T-cell (primary cell): ENCODE measurements at regions not wholly inside any gene's neighbourhood (a gene's known extent, or its start where the extent isn't known, plus 50 kb on each side); places are given as distances from the start of the nearest gene placed in this dataset.
A peak's percentile ranks its signal among the peaks of the same experiment; 100 is the strongest.

Experiments used
- ATAC-seq, 4 experiments: fragments of 200-7000 bp in 3 of 4; fragments of 150-1000 bp in 1 of 4; cut with Tn5 transposase; replicated peaks in 1 of 4; 1 replicate in 3 of 4; 2 replicates in 1 of 4; pipeline ENCODE4 v1.10.0; 2021; ENCODE audit warnings: moderate library complexity in 3 of 4, mild to moderate bottlenecking in 2 of 4, moderate number of reproducible peaks in 1 of 4
- CTCF ChIA-PET, 2 donors: fragments of 300-600 bp; sonication (Branson Sonifier 250); formaldehyde crosslinking; loops; one replicate each; lab custom pipeline; 2022; ENCODE audit warnings: antibody characterized with exemption in 2 of 2; lab: Charles Lee
- POLR2A ChIA-PET, 2 donors: fragments of 300-600 bp; sonication (Branson Sonifier 250); formaldehyde crosslinking; loops; one replicate each; lab custom pipeline; 2022; ENCODE audit warnings: antibody characterized with exemption in 2 of 2; lab: Charles Lee
- DNase-seq, 35 experiments: peaks; one replicate each; pipeline versions ENCODE4 v3.0.0 to v3.0.0-alpha.2; 2013 to 2023
- H3K27ac ChIP-seq: one replicate; pipeline ENCODE4 v1.5.1; 2013; ENCODE audit warnings: low read length
- H3K27me3 ChIP-seq, 2 experiments: replicated peaks in 1 of 2; 1 replicate in 1 of 2; 2 replicates in 1 of 2; pipeline versions ENCODE4 v1.6.1 to v1.7.0; 2013; ENCODE audit warnings: low read length in 1 of 2, mixed read lengths in 1 of 2; ENCODE audit not compliant: control insufficient read depth in 2 of 2, insufficient read depth in 2 of 2; ENCODE audit errors: extremely low read depth in 1 of 2
- H3K36me3 ChIP-seq, 2 donors: 1 replicate in 1 of 2; 2 replicates in 1 of 2; pipeline versions ENCODE4 v1.6.1 to v1.7.0; 2013; ENCODE audit warnings: low read length in 1 of 2; ENCODE audit not compliant: control insufficient read depth in 2 of 2, insufficient read depth in 1 of 2; ENCODE audit errors: extremely low read depth in 1 of 2
- H3K4me1 ChIP-seq, 2 experiments: 1 replicate in 1 of 2; 2 replicates in 1 of 2; pipeline versions ENCODE4 v1.6.1 to v1.7.0; 2013; ENCODE audit warnings: low read length in 2 of 2, mixed read lengths in 1 of 2; ENCODE audit not compliant: insufficient read depth in 2 of 2, control insufficient read depth in 1 of 2; ENCODE audit errors: extremely low read depth in 1 of 2
- H3K4me3 ChIP-seq, 2 donors: 1 replicate in 1 of 2; 2 replicates in 1 of 2; pipeline versions ENCODE4 v1.5.1 to v1.7.0; 2013; ENCODE audit warnings: mild to moderate bottlenecking in 2 of 2, low read length in 1 of 2, moderate library complexity in 1 of 2; ENCODE audit not compliant: control insufficient read depth in 1 of 2; ENCODE audit errors: extremely low read depth in 1 of 2
- H3K9me3 ChIP-seq: 2 replicates; pipeline ENCODE4 v1.7.0; 2013
- H3K27ac Mint-ChIP-seq, 2 donors: one replicate each; pipeline ENCODE4 v1.8.0; 2020 to 2021; ENCODE audit warnings: mild to moderate bottlenecking in 2 of 2, mixed read lengths in 2 of 2
- H3K27me3 Mint-ChIP-seq, 2 donors: one replicate each; pipeline ENCODE4 v1.8.0; 2021 to 2022; ENCODE audit warnings: mixed read lengths in 2 of 2
- H3K36me3 Mint-ChIP-seq: one replicate; pipeline ENCODE4 v1.8.0; 2021; ENCODE audit warnings: mixed read lengths
- H3K4me1 Mint-ChIP-seq, 3 donors: one replicate each; pipeline ENCODE4 v1.8.0; 2020 to 2022; ENCODE audit warnings: mixed read lengths in 3 of 3, mild to moderate bottlenecking in 1 of 3
- H3K4me3 Mint-ChIP-seq, 3 donors: one replicate each; pipeline ENCODE4 v1.8.0; 2020 to 2022; ENCODE audit warnings: mild to moderate bottlenecking in 3 of 3, mixed read lengths in 3 of 3, moderate library complexity in 3 of 3
- H3K9me3 Mint-ChIP-seq, 3 donors: one replicate each; pipeline ENCODE4 v1.8.0; 2020 to 2022; ENCODE audit warnings: mixed read lengths in 3 of 3
- WGBS: methylation state at CpG from one replicate; pipeline ENCODE4 v1.1.5; 2013; ENCODE audit warnings: missing lambda C conversion rate; ENCODE audit not compliant: insufficient coverage; 5-methylcytosine and 5-hydroxymethylcytosine counted together

DNA sequence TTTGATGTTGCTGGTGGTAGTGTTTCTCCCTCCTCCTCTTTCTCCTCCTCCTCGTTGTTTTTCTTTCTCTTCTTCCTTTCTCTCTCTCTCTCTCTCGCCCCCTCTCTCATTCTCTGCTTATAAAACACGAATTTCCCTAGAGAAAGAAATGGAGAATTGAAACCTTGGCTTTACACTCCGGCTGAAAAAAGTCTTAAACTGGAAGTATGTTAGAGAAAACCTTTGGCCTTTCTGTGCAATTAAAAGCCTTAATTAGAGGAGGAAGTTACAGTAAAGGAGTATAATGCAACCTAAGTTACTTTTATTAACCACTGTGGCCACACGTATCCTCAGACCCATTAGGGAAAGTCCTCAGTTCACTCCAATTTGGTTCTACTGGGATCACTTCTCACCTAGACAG lies 501.7 kb upstream of the SORCS1 start:
- ChIA-PET CTCF (no interaction called here), POLR2A (no interaction called here)
- no peaks in the 10 kb centered on the region for H3K4me1 Mint-ChIP-seq
- WGBS = 80% methylated on average over 1 of the region's 5 CpGs
- no peaks in the 10 kb centered on the region for H3K27me3 ChIP-seq
- H3K9me3 Mint-ChIP-seq = peaks cover 5 to 30% (median 11%) of the 10 kb centered on the region in 3 donors
- no peak overlapping the region for H3K27ac ChIP-seq
- H3K4me1 ChIP-seq = no peaks in the 10 kb centered on the region
- H3K4me3 ChIP-seq = no peak overlapping the region
- H3K9me3 ChIP-seq = no peaks in the 10 kb centered on the region
- H3K36me3 ChIP-seq = no peaks in the 10 kb centered on the region
- no peaks in the 10 kb centered on the region for H3K36me3 Mint-ChIP-seq
- no peak overlapping the region for H3K27ac Mint-ChIP-seq
- no peaks in the 10 kb centered on the region for H3K27me3 Mint-ChIP-seq
- H3K4me3 Mint-ChIP-seq = no peak overlapping the region
- ATAC-seq (no peak), DNase-seq (no peak)

DNA sequence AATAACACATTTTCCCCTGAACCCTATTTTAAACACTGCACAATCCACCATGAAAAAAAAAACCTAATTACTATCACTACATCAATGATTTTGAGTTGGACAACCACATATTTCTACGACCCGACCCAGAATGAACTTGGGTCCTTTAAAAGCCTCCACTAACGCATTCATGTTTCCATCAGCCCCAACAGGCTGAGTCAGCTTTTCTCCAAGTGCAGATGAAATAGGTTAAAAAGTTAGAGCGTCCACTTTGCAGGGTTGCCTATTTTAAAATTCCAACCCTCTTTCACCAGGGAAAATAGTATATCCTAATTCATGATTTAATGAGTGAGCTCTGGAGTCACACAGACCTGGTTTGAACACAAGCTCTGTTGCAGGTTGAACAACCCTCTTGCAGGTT lies 501.0 kb upstream of the SORCS1 start:
- no peaks in the 10 kb centered on the region for H3K27me3 Mint-ChIP-seq
- H3K27me3 ChIP-seq = no peaks in the 10 kb centered on the region
- no peak overlapping the region for H3K27ac Mint-ChIP-seq
- H3K9me3 Mint-ChIP-seq = peaks cover 5 to 26% (median 11%) of the 10 kb centered on the region in 3 donors
- H3K4me3 Mint-ChIP-seq = no peak overlapping the region
- H3K27ac ChIP-seq = no peak overlapping the region
- CTCF ChIA-PET = no interaction called here
- no peaks in the 10 kb centered on the region for H3K36me3 ChIP-seq
- H3K4me1 Mint-ChIP-seq = no peaks in the 10 kb centered on the region
- no CpG with 5 or more reads among the region's 4 CpGs for WGBS
- no peak overlapping the region for H3K4me3 ChIP-seq
- DNase-seq = no peak
- no peaks in the 10 kb centered on the region for H3K9me3 ChIP-seq
- POLR2A ChIA-PET = no interaction called here
- no peak for ATAC-seq
- no peaks in the 10 kb centered on the region for H3K4me1 ChIP-seq
- no peaks in the 10 kb centered on the region for H3K36me3 Mint-ChIP-seq

DNA sequence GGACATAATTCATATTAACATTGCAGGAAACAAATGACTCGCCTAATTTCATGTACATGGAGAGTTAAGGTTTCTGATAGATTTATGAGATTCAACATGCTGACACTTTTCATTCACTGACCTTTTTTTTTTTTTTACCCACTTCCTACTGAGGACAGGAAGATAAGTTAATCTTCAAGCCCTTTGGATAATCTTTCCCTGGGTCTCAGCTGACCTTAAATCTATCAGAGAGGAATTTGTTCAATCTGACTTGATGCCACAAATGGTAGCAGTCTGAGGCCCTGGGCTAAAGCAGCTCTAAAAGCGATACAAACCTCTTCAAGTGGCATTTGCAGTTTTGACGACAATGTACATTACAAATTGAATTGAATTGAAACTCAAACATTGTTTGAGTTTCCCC lies 493.3 kb upstream of the SORCS1 start:
- ATAC-seq (no peak), DNase-seq (no peak)
- H3K27ac ChIP-seq = no peak overlapping the region
- CTCF ChIA-PET = no interaction called here
- Mint-ChIP-seq H3K36me3 (no peaks in the 10 kb centered on the region), H3K4me1 (peaks cover 0 to 6% (median 0%) of the 10 kb centered on the region in 3 donors), H3K27ac (no peak overlapping the region), H3K9me3 (peaks cover 4 to 11% (median 8%) of the 10 kb centered on the region in 3 donors), H3K4me3 (no peak overlapping the region), H3K27me3 (no peaks in the 10 kb centered on the region)
- no peaks in the 10 kb centered on the region for H3K36me3 ChIP-seq
- WGBS = 63% methylated on average over 2 of the region's 3 CpGs
- H3K9me3 ChIP-seq = no peaks in the 10 kb centered on the region
- H3K4me1 ChIP-seq = no peaks in the 10 kb centered on the region
- no peak overlapping the region for H3K4me3 ChIP-seq
- H3K27me3 ChIP-seq = no peaks in the 10 kb centered on the region
- POLR2A ChIA-PET = no interaction called here

GRCh38 chr10:107656932-107657331 lies 492.4 kb upstream of the SORCS1 start:
- H3K9me3 Mint-ChIP-seq = peaks cover 4 to 9% (median 7%) of the 10 kb centered on the region in 3 donors
- no peaks in the 10 kb centered on the region for H3K4me1 ChIP-seq
- no peaks in the 10 kb centered on the region for H3K36me3 ChIP-seq
- H3K27me3 ChIP-seq = no peaks in the 10 kb centered on the region
- no peak overlapping the region for H3K4me3 ChIP-seq
- H3K27ac Mint-ChIP-seq = no peak overlapping the region
- H3K27ac ChIP-seq = no peak overlapping the region
- ATAC-seq = no peak
- no peak for DNase-seq
- no peaks in the 10 kb centered on the region for H3K36me3 Mint-ChIP-seq
- H3K4me1 Mint-ChIP-seq = peaks cover 0 to 6% (median 0%) of the 10 kb centered on the region in 3 donors
- ChIA-PET CTCF (no interaction called here), POLR2A (no interaction called here)
- no peak overlapping the region for H3K4me3 Mint-ChIP-seq
- no peaks in the 10 kb centered on the region for H3K27me3 Mint-ChIP-seq
- H3K9me3 ChIP-seq = no peaks in the 10 kb centered on the region

DNA sequence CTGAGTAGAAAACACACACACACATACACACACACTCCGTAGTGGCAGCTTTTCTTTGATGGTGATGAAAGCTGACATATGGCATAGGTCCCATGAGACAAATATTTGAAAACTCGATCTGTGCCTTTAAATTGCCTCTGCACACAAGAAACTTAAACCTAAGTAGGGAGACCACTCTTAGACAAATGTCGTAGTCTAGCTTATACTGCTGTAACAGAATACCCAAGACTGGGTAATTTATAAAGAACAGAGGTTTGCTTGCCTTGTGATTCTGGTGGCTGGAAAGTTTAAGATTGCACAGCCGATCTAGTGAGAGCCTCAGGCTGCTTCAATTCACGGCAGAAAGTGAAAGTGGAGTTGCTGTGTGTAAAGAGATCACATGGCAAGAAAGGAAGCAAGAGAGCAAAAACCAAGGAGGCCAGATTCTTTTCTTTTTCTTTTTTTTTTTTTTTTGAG lies 489.4 kb upstream of the SORCS1 start:
- DNase-seq (no peak), ATAC-seq (no peak)
- WGBS = 8% methylated on average over 2 of the region's 5 CpGs
- CTCF ChIA-PET = no interaction called here
- H3K27me3 ChIP-seq = no peaks in the 10 kb centered on the region
- no peaks in the 10 kb centered on the region for H3K27me3 Mint-ChIP-seq
- H3K9me3 Mint-ChIP-seq = peaks cover 3 to 10% (median 4%) of the 10 kb centered on the region in 3 donors
- peaks cover 0 to 6% (median 0%) of the 10 kb centered on the region in 3 donors for H3K4me1 Mint-ChIP-seq
- no peak overlapping the region for H3K27ac Mint-ChIP-seq
- no peaks in the 10 kb centered on the region for H3K9me3 ChIP-seq
- POLR2A ChIA-PET = no interaction called here
- H3K36me3 Mint-ChIP-seq = no peaks in the 10 kb centered on the region
- no peaks in the 10 kb centered on the region for H3K36me3 ChIP-seq
- no peak overlapping the region for H3K27ac ChIP-seq
- H3K4me3 Mint-ChIP-seq = peak overlapping the region; percentile 19 to 29 (median 28)
- no peaks in the 10 kb centered on the region for H3K4me1 ChIP-seq
- H3K4me3 ChIP-seq = no peak overlapping the region

DNA sequence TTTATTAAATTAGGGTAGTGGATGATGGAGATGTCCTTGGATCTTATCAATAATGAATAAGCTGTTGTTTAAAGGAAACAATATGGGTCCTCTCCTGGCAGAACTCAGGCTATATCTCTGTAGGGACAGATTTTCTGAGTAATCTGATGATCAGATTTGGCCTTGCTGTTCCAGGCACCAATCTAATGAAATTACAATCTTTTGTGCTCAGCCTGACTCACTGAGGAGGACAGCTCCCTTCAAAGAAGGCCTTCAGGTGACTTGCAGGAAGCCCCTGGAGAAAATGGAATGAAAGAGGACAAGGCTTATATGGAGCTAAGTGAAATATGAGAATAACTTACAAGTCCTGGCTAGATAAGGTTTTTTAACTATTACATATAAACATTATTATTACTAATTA lies 486.4 kb upstream of the SORCS1 start:
- H3K27ac ChIP-seq = no peak overlapping the region
- no peak overlapping the region for H3K27ac Mint-ChIP-seq
- H3K4me1 Mint-ChIP-seq = peaks cover 0 to 6% (median 0%) of the 10 kb centered on the region in 3 donors
- no peaks in the 10 kb centered on the region for H3K9me3 ChIP-seq
- no peak overlapping the region for H3K4me3 ChIP-seq
- H3K27me3 ChIP-seq = no peaks in the 10 kb centered on the region
- ChIA-PET CTCF (no interaction called here), POLR2A (no interaction called here)
- H3K4me1 ChIP-seq = no peaks in the 10 kb centered on the region
- ATAC-seq (no peak), DNase-seq (no peak)
- H3K36me3 Mint-ChIP-seq = no peaks in the 10 kb centered on the region
- no peaks in the 10 kb centered on the region for H3K27me3 Mint-ChIP-seq
- H3K36me3 ChIP-seq = no peaks in the 10 kb centered on the region
- peaks cover 0 to 17% (median 0%) of the 10 kb centered on the region in 3 donors for H3K9me3 Mint-ChIP-seq
- no peak overlapping the region for H3K4me3 Mint-ChIP-seq

DNA sequence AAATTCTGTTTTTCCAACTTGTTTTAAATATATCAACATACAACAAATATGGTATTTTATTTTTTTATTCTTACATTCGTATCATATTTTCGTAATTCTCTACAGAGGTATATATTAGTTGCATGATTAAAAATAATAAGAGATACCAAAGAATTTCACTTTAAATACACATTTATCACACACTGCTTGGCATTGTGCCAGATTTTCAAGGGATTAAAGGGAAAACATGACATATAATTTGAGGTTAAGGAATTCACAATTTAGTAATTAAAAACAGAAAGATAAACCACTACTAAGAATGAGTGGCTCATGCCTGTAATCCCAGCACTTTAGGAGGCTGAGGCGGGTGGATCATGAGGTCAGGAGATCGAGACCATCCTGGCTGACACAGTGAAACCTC lies 484.7 kb upstream of the SORCS1 start:
- no peaks in the 10 kb centered on the region for H3K36me3 ChIP-seq
- H3K9me3 Mint-ChIP-seq = peaks cover 2 to 13% (median 10%) of the 10 kb centered on the region in 3 donors
- CTCF ChIA-PET = no interaction called here
- no peak overlapping the region for H3K4me3 Mint-ChIP-seq
- H3K9me3 ChIP-seq = no peaks in the 10 kb centered on the region
- H3K4me1 ChIP-seq = no peaks in the 10 kb centered on the region
- POLR2A ChIA-PET = no interaction called here
- ATAC-seq = no peak
- no peak overlapping the region for H3K4me3 ChIP-seq
- DNase-seq = no peak
- WGBS = no CpG with 5 or more reads among the region's 4 CpGs
- no peak overlapping the region for H3K27ac ChIP-seq
- no peak overlapping the region for H3K27ac Mint-ChIP-seq
- peaks cover 0 to 4% (median 0%) of the 10 kb centered on the region in 3 donors for H3K4me1 Mint-ChIP-seq
- no peaks in the 10 kb centered on the region for H3K27me3 ChIP-seq
- no peaks in the 10 kb centered on the region for H3K36me3 Mint-ChIP-seq
- no peaks in the 10 kb centered on the region for H3K27me3 Mint-ChIP-seq
